Parathyroid adenoma (tissue), 2 donors: ENCODE measurements at regions not wholly inside any gene's neighbourhood (a gene's known extent, or its start where the extent isn't known, plus 50 kb on each side); places are given as distances from the start of the nearest gene placed in this dataset.

Experiments used
- H2AFZ ChIP-seq: fragments of 300-600 bp; sonication (generic); one replicate; pipeline ENCODE4 v1.7.0; 2017; ENCODE audit warnings: antibody characterized with exemption, mild to moderate bottlenecking
- H3K27ac ChIP-seq: fragments of 300-600 bp; sonication (generic); one replicate; pipeline ENCODE4 v1.7.0; 2017
- H3K27me3 ChIP-seq: fragments of 300-600 bp; sonication (generic); one replicate; pipeline ENCODE4 v1.7.0; 2017; ENCODE audit warnings: low read length; ENCODE audit not compliant: control insufficient read depth, insufficient read depth
- H3K36me3 ChIP-seq: fragments of 300-600 bp; sonication (generic); one replicate; pipeline ENCODE4 v1.7.0; 2017; ENCODE audit warnings: low read length; ENCODE audit not compliant: control insufficient read depth, insufficient read depth
- H3K4me1 ChIP-seq: fragments of 300-600 bp; sonication (generic); one replicate; pipeline ENCODE4 v1.7.0; 2017; ENCODE audit warnings: control low read depth
- H3K4me2 ChIP-seq: fragments of 300-600 bp; sonication (generic); one replicate; pipeline ENCODE4 v1.7.0; 2017; ENCODE audit warnings: low read length
- H3K4me3 ChIP-seq: fragments of 300-600 bp; sonication (generic); one replicate; pipeline ENCODE4 v1.7.0; 2017; ENCODE audit warnings: low read depth, low read length
- H3K79me2 ChIP-seq: fragments of 300-600 bp; sonication (generic); one replicate; pipeline ENCODE4 v1.7.0; 2017; ENCODE audit warnings: control low read depth
- H3K9ac ChIP-seq: fragments of 300-600 bp; sonication (generic); one replicate; pipeline ENCODE4 v1.7.0; 2017; ENCODE audit warnings: mild to moderate bottlenecking
- H3K9me3 ChIP-seq: fragments of 300-600 bp; sonication (generic); one replicate; pipeline ENCODE4 v1.7.0; 2017; ENCODE audit warnings: low read length; ENCODE audit not compliant: control insufficient read depth
- TF ChIP-seq, protein P1 (sequence below): fragments of 300-600 bp; sonication (generic); IDR thresholded peaks from one replicate; pipeline ENCODE4 v1.7.0; 2017; ENCODE audit warnings: antibody characterized with exemption, mild to moderate bottlenecking
- donor health status: primary hyperparathyroidism.

DNA sequence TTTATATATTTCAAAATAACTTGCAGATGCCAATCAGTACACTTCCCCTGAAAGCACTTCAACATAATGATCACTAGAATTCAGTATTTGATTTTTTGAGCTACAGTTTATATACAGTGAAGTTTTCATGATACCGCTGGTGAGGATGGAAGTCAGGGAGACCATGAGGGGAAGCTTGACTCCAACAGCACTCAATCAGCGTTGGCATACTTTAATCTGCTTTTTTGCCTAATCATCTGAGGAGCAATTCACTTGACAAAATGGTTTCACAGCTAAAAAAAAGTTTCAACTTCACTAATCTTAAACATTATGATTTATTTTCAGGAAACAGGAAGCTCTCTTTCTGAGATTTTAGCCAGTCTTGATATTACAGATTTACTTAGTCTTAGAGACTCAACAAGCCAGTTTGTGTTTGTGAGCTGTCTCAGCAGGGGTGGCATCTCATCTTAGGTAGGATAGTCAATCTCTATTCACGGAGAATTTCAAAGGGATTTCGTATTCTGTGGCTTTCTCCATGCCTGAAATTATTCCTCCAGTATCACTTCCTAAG, 111.4 kb upstream of the ARRDC3 start:
- no peak overlapping the region for H3K27ac ChIP-seq
- no peaks in the 10 kb centered on the region for H3K27me3 ChIP-seq
- TF ChIP-seq, protein P1, sequence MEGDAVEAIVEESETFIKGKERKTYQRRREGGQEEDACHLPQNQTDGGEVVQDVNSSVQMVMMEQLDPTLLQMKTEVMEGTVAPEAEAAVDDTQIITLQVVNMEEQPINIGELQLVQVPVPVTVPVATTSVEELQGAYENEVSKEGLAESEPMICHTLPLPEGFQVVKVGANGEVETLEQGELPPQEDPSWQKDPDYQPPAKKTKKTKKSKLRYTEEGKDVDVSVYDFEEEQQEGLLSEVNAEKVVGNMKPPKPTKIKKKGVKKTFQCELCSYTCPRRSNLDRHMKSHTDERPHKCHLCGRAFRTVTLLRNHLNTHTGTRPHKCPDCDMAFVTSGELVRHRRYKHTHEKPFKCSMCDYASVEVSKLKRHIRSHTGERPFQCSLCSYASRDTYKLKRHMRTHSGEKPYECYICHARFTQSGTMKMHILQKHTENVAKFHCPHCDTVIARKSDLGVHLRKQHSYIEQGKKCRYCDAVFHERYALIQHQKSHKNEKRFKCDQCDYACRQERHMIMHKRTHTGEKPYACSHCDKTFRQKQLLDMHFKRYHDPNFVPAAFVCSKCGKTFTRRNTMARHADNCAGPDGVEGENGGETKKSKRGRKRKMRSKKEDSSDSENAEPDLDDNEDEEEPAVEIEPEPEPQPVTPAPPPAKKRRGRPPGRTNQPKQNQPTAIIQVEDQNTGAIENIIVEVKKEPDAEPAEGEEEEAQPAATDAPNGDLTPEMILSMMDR: no peak

DNA sequence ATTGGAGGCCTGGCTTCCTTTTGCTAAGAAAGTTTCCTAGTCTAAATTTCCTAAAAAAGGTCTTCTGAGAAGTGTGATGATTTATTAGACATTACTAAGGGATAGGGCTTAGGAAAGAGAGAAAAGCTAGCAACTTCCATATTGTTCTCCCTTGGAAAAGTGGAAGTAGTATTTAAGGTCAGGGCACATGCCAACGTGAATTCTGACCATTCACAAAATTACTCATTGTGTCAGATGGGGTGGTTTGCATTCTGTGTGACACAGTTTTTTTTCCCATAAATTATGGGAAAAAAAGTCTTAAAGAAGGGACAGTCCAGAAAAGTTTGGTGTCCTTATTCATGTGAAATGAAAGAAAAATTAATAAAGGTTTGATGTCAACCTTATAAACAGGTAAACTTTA, 110.0 kb upstream of the ARRDC3 start:
- Histone ChIP-seq H3K9ac (no peak overlapping the region), H3K79me2 (no peaks in the 10 kb centered on the region), H3K27me3 (no peaks in the 10 kb centered on the region), H3K27ac (no peak overlapping the region), H3K9me3 (no peaks in the 10 kb centered on the region), H3K4me3 (no peak overlapping the region), H2AFZ (no peak overlapping the region), H3K4me2 (no peak overlapping the region), H3K36me3 (no peaks in the 10 kb centered on the region), H3K4me1 (no peaks in the 10 kb centered on the region)
- TF ChIP-seq, protein P1: no peak

More for the DNA sequence above, 111.4 kb upstream of the ARRDC3 start:
- Histone ChIP-seq H3K4me1 (no peaks in the 10 kb centered on the region), H3K9me3 (no peaks in the 10 kb centered on the region), H3K79me2 (no peaks in the 10 kb centered on the region), H3K4me3 (no peak overlapping the region), H3K36me3 (no peaks in the 10 kb centered on the region), H3K4me2 (no peak overlapping the region), H3K9ac (no peak overlapping the region), H2AFZ (no peak overlapping the region)

DNA sequence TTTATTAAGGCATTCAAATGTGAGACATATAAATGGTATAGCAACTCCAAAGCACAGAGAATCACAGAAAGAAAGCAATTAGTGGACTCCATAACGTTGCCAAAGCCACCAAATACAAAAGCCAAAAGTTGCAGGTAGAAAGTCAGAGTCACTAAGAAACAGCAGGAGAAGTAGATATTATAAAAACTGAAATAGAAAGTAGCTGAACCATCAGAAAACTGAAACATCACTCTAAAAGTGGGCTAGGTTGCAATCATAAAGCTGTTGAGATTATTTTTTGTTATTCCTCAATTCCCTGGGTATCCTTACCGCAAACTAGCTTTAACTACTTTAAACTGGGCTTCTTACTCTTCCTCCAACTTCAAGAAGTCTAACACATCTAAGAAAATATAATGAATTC, 108.1 kb upstream of the ARRDC3 start:
- H3K4me3 ChIP-seq: no peak overlapping the region
- H3K4me2 ChIP-seq: no peak overlapping the region
- no peaks in the 10 kb centered on the region for H3K9me3 ChIP-seq
- no peak overlapping the region for H2AFZ ChIP-seq
- no peaks in the 10 kb centered on the region for H3K36me3 ChIP-seq
- TF ChIP-seq, protein P1: no peak
- H3K4me1 ChIP-seq: no peaks in the 10 kb centered on the region
- no peaks in the 10 kb centered on the region for H3K79me2 ChIP-seq
- no peak overlapping the region for H3K27ac ChIP-seq
- H3K9ac ChIP-seq: no peak overlapping the region
- H3K27me3 ChIP-seq: no peaks in the 10 kb centered on the region

DNA sequence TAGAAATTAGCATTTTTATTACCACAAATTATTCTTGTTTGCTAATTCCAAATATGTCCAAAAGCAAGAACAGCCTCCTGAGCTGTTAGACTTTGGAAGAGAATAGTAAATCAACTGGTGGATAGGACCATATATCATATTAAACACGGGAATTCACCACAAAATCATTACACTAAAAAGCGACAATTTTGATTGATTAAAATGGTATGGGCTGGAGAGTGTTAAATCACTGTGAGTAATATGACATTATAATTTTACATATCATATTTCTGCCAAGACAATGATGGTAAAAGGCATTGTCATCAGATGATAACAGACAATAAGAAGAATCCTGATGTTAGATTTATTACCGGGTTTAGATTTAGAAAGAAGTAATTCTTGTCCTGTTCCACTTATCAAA, 107.2 kb upstream of the ARRDC3 start:
- Histone ChIP-seq H3K9me3 (no peaks in the 10 kb centered on the region), H3K4me1 (no peaks in the 10 kb centered on the region), H3K79me2 (no peaks in the 10 kb centered on the region), H3K27ac (no peak overlapping the region), H2AFZ (no peak overlapping the region), H3K4me3 (no peak overlapping the region), H3K9ac (no peak overlapping the region), H3K27me3 (no peaks in the 10 kb centered on the region), H3K4me2 (no peak overlapping the region), H3K36me3 (no peaks in the 10 kb centered on the region)
- TF ChIP-seq, protein P1: no peak

DNA sequence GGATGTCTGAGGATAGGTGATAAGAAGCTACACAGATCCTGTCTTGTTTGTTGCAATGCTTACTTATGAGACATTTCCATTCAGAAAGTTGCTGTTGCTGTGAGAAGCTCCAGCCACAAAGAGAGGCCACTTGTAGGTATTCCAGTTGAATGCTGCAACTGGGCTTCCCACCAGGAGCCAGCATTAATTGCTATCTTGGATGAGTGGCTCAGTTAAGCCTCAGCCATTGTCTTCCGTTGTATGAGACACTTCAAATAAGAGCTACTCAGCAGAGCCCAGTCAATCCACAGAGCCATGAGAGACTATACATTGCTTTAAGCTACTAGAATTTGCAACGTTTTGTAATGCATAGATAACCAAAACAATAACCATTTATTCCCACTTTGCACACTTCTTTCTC, 104.3 kb upstream of the ARRDC3 start:
- H2AFZ ChIP-seq: no peak overlapping the region
- no peaks in the 10 kb centered on the region for H3K27me3 ChIP-seq
- H3K27ac ChIP-seq: no peak overlapping the region
- no peaks in the 10 kb centered on the region for H3K79me2 ChIP-seq
- no peaks in the 10 kb centered on the region for H3K9me3 ChIP-seq
- no peak overlapping the region for H3K4me2 ChIP-seq
- no peaks in the 10 kb centered on the region for H3K4me1 ChIP-seq
- no peak overlapping the region for H3K9ac ChIP-seq
- H3K36me3 ChIP-seq: no peaks in the 10 kb centered on the region
- H3K4me3 ChIP-seq: no peak overlapping the region
- TF ChIP-seq, protein P1: no peak
